DMS53 treated with DMSO at 0.1 percent for 48 hours (cell line): ENCODE measurements at regions not wholly inside any gene's neighbourhood (a gene's known extent, or its start where the extent isn't known, plus 50 kb on each side); places are given as distances from the start of the nearest gene placed in this dataset.
"Not testable (repeated sequence)": the region's sequence is repeated elsewhere in the genome, so short reads cannot be mapped to it uniquely, and the experiment has no call there.

Experiments
- DNase-seq: peaks from one replicate; lab custom pipeline; 2025; ENCODE audit not compliant: unreplicated experiment; lab: John Stamatoyannopoulos, UW

DNA sequence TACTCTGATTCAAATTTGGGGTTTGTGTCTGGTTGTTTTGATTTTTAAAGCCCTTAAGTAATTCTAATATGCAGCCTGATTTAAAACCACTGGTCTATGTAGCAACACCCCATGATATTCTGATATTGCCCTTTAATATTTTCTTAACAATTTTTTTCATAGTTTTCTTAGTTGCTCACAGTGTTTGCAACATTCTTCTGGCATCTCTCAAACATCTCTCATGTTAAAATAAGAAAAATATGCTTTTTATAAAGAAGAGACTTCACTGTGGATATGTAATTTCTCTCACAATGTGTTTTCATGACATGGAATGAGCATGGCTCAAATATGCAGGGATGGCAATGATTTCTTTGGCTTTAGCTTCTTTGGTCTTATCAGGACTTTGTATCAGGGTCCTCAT, 183.7 kb downstream of the TAF11L14 start:
- no peak for DNase-seq

- no peak for DNase-seq
Measured at GRCh38 chr5:17819783-17820182, 185.5 kb downstream of the TAF11L14 start.

- no peak for DNase-seq
Measured at GRCh38 chr5:17828681-17829080, 194.4 kb downstream of the TAF11L14 start.

DNA sequence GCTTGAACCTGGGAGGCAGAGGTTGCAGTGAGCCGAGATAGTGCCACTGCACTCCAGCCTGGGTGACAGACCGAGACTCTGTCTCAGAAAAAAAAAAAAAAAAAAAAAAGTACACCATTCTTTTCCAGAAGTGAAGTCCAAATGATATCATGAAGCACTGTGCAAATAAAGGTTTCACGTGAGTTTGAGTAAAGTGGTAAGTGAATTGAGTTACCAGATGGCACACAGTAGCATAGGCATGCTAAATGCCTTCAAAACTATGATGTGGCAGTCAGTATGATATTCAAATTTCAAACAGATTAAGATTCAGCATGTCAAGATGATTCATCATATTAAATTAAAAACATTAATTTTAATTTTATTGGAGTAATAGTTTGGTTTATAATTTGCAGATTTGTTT, 195.2 kb downstream of the TAF11L14 start:
- peak; percentile 24 for DNase-seq

- no peak for DNase-seq
Measured at GRCh38 chr5:17831279-17831678, 197.0 kb downstream of the TAF11L14 start.

DNA sequence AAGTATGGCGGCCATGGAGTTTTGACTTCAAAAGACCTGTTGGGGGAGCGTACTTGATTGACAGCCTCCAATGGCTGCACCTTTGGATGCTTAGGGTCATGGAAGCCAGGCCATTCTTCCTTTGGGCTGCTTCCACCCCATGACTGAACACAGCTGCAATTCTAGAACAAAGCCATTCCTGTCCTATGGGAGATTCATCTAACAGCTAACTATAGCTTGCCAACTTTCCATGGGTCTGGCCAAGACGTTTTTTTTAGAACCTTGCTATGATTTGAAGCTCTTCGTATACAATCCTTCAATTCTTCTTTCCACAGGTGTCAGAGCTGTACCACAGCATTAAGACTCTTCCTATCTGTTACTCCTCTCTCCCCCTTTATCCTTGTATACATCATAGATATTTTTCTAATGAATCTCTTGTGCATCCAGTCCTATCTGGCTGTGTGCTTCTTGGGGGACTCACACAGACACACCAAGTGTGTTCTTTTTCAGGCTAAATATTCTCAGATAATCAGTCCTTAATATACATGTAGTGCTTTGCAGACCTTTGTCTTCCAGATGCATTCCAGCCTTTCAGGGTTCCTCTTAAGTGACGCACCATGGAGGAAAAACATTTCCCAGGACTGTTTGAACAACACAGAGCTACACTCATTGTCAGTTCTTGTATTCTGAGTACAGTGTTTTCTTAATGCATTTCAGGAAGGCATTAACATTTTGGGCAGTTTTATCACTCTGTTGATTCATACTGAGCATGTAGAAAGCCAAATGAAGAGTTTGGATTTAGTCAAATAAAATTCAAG, 198.9 kb downstream of the TAF11L14 start:
- no peak for DNase-seq

DNA sequence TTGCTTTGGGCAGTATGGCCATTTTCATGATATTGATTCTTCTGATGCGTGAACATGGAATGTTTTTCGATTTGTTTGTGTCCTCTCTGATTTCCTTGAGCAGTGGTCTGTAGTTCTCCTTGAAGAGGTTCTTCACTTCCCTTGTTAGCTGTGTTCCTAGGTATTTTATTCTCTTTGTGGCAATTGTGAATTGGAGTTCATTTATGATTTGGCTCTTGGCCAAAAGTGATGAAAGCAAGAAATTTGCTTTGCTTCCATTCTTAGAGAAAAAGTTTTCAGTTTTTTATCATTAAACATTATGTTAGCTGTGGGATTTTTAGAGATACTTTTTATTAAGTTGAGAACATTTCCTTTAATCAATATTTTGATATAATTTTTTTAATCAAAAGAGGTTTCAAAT, 203.5 kb downstream of the TAF11L14 start:
- DNase-seq: no peak

GRCh38 chr5:17838469-17838868, 204.2 kb downstream of the TAF11L14 start:
- DNase-seq: no peak

- DNase-seq: no peak
Measured at GRCh38 chr5:17839848-17840247, 205.6 kb downstream of the TAF11L14 start.

DNA sequence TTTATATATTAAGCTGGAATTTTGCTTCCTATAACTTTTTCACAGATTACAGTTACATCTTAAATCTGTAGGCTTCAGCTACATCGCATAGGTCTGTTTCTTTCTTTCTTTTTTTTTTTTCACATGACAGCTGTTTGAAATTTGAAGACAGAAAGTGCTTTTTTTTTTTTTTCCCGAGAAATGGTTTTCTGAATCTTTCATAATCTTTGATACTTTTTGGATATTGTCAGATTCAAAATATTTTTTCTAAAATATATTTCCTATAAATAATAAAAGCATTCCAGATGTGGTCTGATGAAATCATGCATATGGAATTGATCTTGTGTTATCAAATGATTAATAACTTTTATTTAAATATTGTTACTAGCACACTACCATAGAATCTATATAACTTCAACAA, 212.2 kb downstream of the TAF11L14 start:
- DNase-seq: no peak

DNA sequence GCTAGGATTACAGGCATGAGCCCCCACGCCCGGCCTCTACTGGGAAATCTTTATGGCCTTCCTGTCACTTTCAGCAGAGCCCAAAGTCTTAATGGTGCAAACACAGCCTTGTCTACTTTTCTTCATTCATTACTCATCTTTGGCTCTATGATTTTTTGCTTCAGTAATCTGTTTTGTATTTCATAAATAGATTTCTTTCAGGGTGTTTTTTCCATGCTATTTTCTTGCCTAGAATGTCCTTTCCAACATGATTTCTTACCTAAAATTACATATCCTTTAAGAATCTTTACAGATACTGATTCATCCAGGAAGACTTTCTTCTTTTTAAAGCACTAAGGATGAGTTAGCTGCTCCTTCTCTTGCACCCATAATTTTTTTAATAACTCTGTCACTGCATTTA, 213.0 kb downstream of the TAF11L14 start:
- DNase-seq: no peak

DNA sequence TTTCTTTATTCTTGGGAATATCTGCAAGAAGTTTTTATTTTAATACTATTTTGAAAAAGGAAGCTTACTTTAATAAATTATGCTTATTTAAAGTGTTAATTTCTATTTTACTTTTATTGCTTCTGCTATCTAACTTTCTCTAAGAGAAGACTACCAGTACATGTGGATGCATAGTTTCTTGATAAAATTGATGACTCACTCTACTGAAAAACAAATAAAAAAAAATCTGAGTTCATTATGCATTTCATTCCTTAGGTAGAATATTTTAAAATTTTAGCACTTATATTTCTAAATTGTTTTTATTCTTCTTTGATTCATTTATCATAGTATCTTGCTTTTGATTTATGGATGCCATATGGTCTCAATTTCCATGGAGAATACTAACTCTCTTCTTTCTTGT, 217.9 kb downstream of the TAF11L14 start:
- DNase-seq: no peak

GRCh38 chr5:17852740-17853139, 218.5 kb downstream of the TAF11L14 start:
- no peak for DNase-seq

DNA sequence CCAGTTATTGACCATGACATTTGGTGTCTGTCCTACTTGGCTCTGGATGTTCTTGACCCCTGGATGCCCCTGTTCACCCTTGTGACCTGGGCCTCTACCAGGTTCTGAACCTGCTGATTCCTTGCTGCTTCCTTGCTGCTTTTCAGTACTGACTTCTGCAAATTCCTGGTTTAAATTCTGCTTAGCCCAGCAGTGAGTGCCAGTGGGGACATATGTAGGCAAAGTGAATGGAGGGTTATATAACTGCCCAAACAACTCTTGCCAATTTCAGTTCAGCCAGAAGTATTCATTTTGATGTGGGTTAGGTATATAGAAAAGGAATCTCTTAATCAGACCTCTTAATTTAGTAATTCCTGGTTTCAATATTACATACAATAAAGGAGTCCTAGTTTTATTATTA, 220.6 kb downstream of the TAF11L14 start:
- no peak for DNase-seq

GRCh38 chr5:17860660-17861315, 226.5 kb downstream of the TAF11L14 start:
- DNase-seq: peak; percentile 64

- DNase-seq: not testable (repeated sequence)
Measured at GRCh38 chr5:17864903-17865302, 230.6 kb downstream of the TAF11L14 start.

GRCh38 chr5:17865966-17866365, 231.7 kb downstream of the TAF11L14 start:
- not testable (repeated sequence) for DNase-seq

- no peak for DNase-seq
Measured at GRCh38 chr5:17872204-17872603, 237.9 kb downstream of the TAF11L14 start.

- no peak for DNase-seq
Measured at GRCh38 chr5:17878541-17878940, 244.3 kb downstream of the TAF11L14 start.

- DNase-seq: no peak
Measured at GRCh38 chr5:17879276-17879675, 245.0 kb downstream of the TAF11L14 start.

DNA sequence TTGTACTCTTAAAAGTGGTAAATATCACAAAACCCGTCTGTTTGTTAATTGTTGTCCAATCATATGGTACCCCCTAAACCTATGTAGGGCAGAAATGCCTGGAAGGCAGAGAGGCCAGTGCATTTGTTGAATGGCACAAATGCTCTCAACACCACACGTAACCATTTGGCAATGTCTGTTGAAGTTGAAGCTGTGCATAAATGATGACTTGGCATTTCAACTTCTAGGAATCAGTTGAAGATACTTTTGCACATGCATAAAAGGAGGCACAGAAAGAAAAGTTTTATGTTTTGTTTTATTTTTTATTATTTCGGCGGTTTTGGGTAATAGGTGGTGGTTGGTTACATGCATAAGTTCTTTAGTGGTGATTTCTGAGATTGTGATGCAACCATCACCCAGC, 246.6 kb downstream of the TAF11L14 start:
- no peak for DNase-seq

GRCh38 chr5:17882760-17883488, 248.7 kb downstream of the TAF11L14 start:
- no peak for DNase-seq
